H9 (cell line): ENCODE measurements at regions not wholly inside any gene's neighbourhood (a gene's known extent, or its start where the extent isn't known, plus 50 kb on each side); places are given as distances from the start of the nearest gene placed in this dataset.
"Not testable (repeated sequence)": the region's sequence is repeated elsewhere in the genome, so short reads cannot be mapped to it uniquely, and the experiment has no call there.

Source experiments
- DNase-seq: peaks from one replicate; pipeline ENCODE4 v3.0.0-alpha.2; 2017
- H2AFZ ChIP-seq: one replicate; pipeline ENCODE4 v1.6.1; 2013; ENCODE audit warnings: mild to moderate bottlenecking, low read length, control low read depth, moderate library complexity
- H2AK5ac ChIP-seq: 2 replicates; pipeline ENCODE4 v1.6.1; 2013; ENCODE audit warnings: low read length, control low read depth, mixed read lengths; ENCODE audit not compliant: insufficient read length
- H2BK120ac ChIP-seq: one replicate; pipeline ENCODE4 v1.6.1; 2013; ENCODE audit warnings: low read depth, mild to moderate bottlenecking, low read length, control low read depth, inconsistent platforms; ENCODE audit not compliant: poor library complexity, severe bottlenecking
- H2BK12ac ChIP-seq: 2 replicates; pipeline ENCODE4 v1.6.1; 2013; ENCODE audit warnings: low read length, control low read depth, mixed read lengths, low read depth; ENCODE audit not compliant: insufficient read length
- H2BK15ac ChIP-seq: 2 replicates; pipeline ENCODE4 v1.6.1; 2013; ENCODE audit warnings: low read depth, low read length, control low read depth
- H2BK20ac ChIP-seq: one replicate; pipeline ENCODE4 v1.6.1; 2013; ENCODE audit warnings: low read depth, mild to moderate bottlenecking, low read length, control low read depth, inconsistent platforms; ENCODE audit not compliant: poor library complexity, severe bottlenecking
- H2BK5ac ChIP-seq: 2 replicates; pipeline ENCODE4 v1.6.1; 2013; ENCODE audit warnings: low read length, control low read depth, mixed read lengths; ENCODE audit not compliant: insufficient read length
- H3K14ac ChIP-seq: 2 replicates; pipeline ENCODE4 v1.6.1; 2013; ENCODE audit warnings: low read length, control low read depth; ENCODE audit not compliant: insufficient read depth
- H3K18ac ChIP-seq: 2 replicates; pipeline ENCODE4 v1.6.1; 2013; ENCODE audit warnings: low read depth, mild to moderate bottlenecking, mixed read lengths, low read length, control low read depth; ENCODE audit not compliant: insufficient read length
- H3K23ac ChIP-seq: 2 replicates; pipeline ENCODE4 v1.6.1; 2013; ENCODE audit warnings: low read length, control low read depth, mixed read lengths, low read depth; ENCODE audit not compliant: insufficient read length
- H3K23me2 ChIP-seq: 2 replicates; pipeline ENCODE4 v1.6.1; 2013; ENCODE audit warnings: low read depth, mild to moderate bottlenecking, mixed read lengths, low read length, control low read depth; ENCODE audit not compliant: insufficient read length, poor library complexity, severe bottlenecking
- H3K27ac ChIP-seq: 2 replicates; pipeline ENCODE4 v1.5.1; 2013; ENCODE audit warnings: low read length, control low read depth, mixed read lengths, low read depth; ENCODE audit not compliant: insufficient read length
- H3K27me3 ChIP-seq: 2 replicates; pipeline ENCODE4 v1.6.1; 2013; ENCODE audit warnings: low read length, control low read depth, inconsistent platforms; ENCODE audit not compliant: insufficient read depth
- H3K4ac ChIP-seq: 2 replicates; pipeline ENCODE4 v1.6.1; 2013; ENCODE audit warnings: low read depth, mild to moderate bottlenecking, control low read depth, inconsistent platforms, low read length, moderate library complexity
- H3K4me1 ChIP-seq: 2 replicates; pipeline ENCODE4 v1.6.1; 2013; ENCODE audit warnings: low read length, control low read depth, inconsistent platforms; ENCODE audit not compliant: insufficient read depth
- H3K4me2 ChIP-seq: 2 replicates; pipeline ENCODE4 v1.6.1; 2013; ENCODE audit warnings: low read length, control low read depth, mixed read lengths; ENCODE audit not compliant: insufficient read length, insufficient read depth
- H3K56ac ChIP-seq: 2 replicates; pipeline ENCODE4 v1.6.1; 2013; ENCODE audit warnings: low read depth, mild to moderate bottlenecking, mixed read lengths, low read length, control low read depth; ENCODE audit not compliant: insufficient read length
- H3K79me1 ChIP-seq: 2 replicates; pipeline ENCODE4 v1.6.1; 2013; ENCODE audit warnings: low read depth, mild to moderate bottlenecking, moderate library complexity, low read length, control low read depth, inconsistent platforms; ENCODE audit not compliant: insufficient read depth, poor library complexity, severe bottlenecking
- H3K79me2 ChIP-seq: 2 replicates; pipeline ENCODE4 v1.6.1; 2013; ENCODE audit warnings: low read length, control low read depth, inconsistent platforms; ENCODE audit not compliant: insufficient read depth
- H3K9ac ChIP-seq: 2 replicates; pipeline ENCODE4 v1.6.1; 2013; ENCODE audit warnings: low read length, control low read depth, mixed read lengths; ENCODE audit not compliant: insufficient read length; ENCODE audit errors: extremely low read depth
- H3K9me3 ChIP-seq: one replicate; pipeline ENCODE4 v1.6.1; 2013; ENCODE audit warnings: low read depth, low read length, inconsistent platforms; ENCODE audit not compliant: control insufficient read depth
- H3T11ph ChIP-seq: one replicate; pipeline ENCODE4 v1.6.1; 2013; ENCODE audit warnings: mild to moderate bottlenecking, low read length, control low read depth, inconsistent platforms
- H4K20me1 ChIP-seq: one replicate; pipeline ENCODE4 v1.6.1; 2013; ENCODE audit not compliant: control insufficient read depth, insufficient read length, insufficient read depth
- H4K5ac ChIP-seq: 2 replicates; pipeline ENCODE4 v1.6.1; 2013; ENCODE audit warnings: low read depth, mild to moderate bottlenecking, mixed read lengths, low read length, control low read depth; ENCODE audit not compliant: insufficient read length
- H4K8ac ChIP-seq: replicated peaks from 2 replicates; pipeline ENCODE4 v1.6.1; 2013; ENCODE audit warnings: low read length, control low read depth, mixed read lengths, low read depth; ENCODE audit not compliant: insufficient read length
- H4K91ac ChIP-seq: 2 replicates; pipeline ENCODE4 v1.6.1; 2013; ENCODE audit warnings: low read depth, mild to moderate bottlenecking, moderate library complexity, mixed read lengths, low read length, control low read depth; ENCODE audit not compliant: insufficient read length
- H3K27ac Mint-ChIP-seq, 3 experiments: 2 replicates in 2 of 3; 3 replicates in 1 of 3; pipeline ENCODE4 v1.8.0; 2020 to 2021; ENCODE audit warnings: mixed read lengths in 3 of 3, mild to moderate bottlenecking in 1 of 3, moderate library complexity in 1 of 3
- H3K27me3 Mint-ChIP-seq: 2 replicates; pipeline ENCODE4 v1.8.0; 2021; ENCODE audit warnings: low read depth, mild to moderate bottlenecking, moderate library complexity, mixed read lengths
- H3K36me3 Mint-ChIP-seq, 3 experiments: 2 replicates in 2 of 3; 3 replicates in 1 of 3; pipeline ENCODE4 v1.8.0; 2020 to 2021; ENCODE audit warnings: low read depth in 3 of 3, mixed read lengths in 3 of 3; ENCODE audit not compliant: insufficient read depth in 1 of 3
- H3K4me1 Mint-ChIP-seq, 2 experiments: 2 replicates each; pipeline ENCODE4 v1.8.0; 2020; ENCODE audit warnings: mixed read lengths in 2 of 2
- H3K4me3 Mint-ChIP-seq, 2 experiments: 2 replicates in 1 of 2; 3 replicates in 1 of 2; pipeline ENCODE4 v1.8.0; 2020 to 2021; ENCODE audit warnings: mild to moderate bottlenecking in 2 of 2, mixed read lengths in 2 of 2, moderate library complexity in 1 of 2
- H3K9me3 Mint-ChIP-seq, 2 experiments: 2 replicates in 1 of 2; 3 replicates in 1 of 2; pipeline ENCODE4 v1.8.0; 2020; ENCODE audit warnings: mild to moderate bottlenecking in 2 of 2, mixed read lengths in 2 of 2, moderate library complexity in 1 of 2

- H2BK12ac ChIP-seq, H3K4me2 ChIP-seq, H3K36me3 Mint-ChIP-seq: not testable (repeated sequence)
Observed at GRCh38 chr1:145553795-145554194, 54.0 kb upstream of the GPR89A start.

More at GRCh38 chr1:145553795-145554194, 54.0 kb upstream of the GPR89A start:
- not testable (repeated sequence) for H3K27ac ChIP-seq, H2AK5ac ChIP-seq, H4K91ac ChIP-seq, H3K4ac ChIP-seq, H3K27ac Mint-ChIP-seq, H4K8ac ChIP-seq, H3T11ph ChIP-seq, H3K4me1 Mint-ChIP-seq, H2AFZ ChIP-seq, DNase-seq, H3K9me3 ChIP-seq, H2BK15ac ChIP-seq, H2BK20ac ChIP-seq, H3K14ac ChIP-seq, H3K79me2 ChIP-seq, H3K23ac ChIP-seq, H2BK5ac ChIP-seq, H2BK120ac ChIP-seq, H4K20me1 ChIP-seq, H3K56ac ChIP-seq, H3K79me1 ChIP-seq, H4K5ac ChIP-seq, H3K9ac ChIP-seq, H3K4me1 ChIP-seq, H3K4me3 Mint-ChIP-seq, H3K23me2 ChIP-seq, H3K18ac ChIP-seq, H3K27me3 ChIP-seq
- Mint-ChIP-seq H3K27me3 (peaks cover 51% of the 10 kb centered on the region), H3K9me3 (peaks cover 12 to 16% of the 10 kb centered on the region in 2 experiments)
